ENCODE measurements at regions not wholly inside any gene's neighbourhood (a gene's known extent, or its start where the extent isn't known, plus 50 kb on each side); places are given as distances from the start of the nearest gene placed in this dataset.

DNA sequence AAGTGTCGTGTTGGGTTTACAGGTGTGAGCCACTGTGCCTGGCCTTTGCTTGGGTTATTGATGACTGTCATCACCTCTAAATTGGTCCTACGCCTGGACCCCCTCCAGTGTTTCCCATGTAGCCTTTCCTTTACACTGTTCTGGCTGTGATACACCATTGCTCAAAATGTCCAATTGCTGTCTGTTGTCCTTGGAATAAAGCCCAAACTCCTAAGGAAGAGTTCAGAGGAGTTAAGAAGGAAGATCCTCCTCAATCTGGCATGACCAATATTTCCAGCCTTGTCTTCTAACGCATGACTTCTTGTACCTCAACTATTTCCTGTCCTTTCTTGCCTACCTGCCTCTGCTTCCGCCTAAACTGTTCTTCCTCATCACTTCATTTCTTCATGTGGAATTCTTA lies 113.1 kb downstream of the POLR2M start:
- TF ChIP-seq POLR2A (IDR thresholded peaks at IDR 0.05) = no peak
- TF ChIP-seq, protein P1, sequence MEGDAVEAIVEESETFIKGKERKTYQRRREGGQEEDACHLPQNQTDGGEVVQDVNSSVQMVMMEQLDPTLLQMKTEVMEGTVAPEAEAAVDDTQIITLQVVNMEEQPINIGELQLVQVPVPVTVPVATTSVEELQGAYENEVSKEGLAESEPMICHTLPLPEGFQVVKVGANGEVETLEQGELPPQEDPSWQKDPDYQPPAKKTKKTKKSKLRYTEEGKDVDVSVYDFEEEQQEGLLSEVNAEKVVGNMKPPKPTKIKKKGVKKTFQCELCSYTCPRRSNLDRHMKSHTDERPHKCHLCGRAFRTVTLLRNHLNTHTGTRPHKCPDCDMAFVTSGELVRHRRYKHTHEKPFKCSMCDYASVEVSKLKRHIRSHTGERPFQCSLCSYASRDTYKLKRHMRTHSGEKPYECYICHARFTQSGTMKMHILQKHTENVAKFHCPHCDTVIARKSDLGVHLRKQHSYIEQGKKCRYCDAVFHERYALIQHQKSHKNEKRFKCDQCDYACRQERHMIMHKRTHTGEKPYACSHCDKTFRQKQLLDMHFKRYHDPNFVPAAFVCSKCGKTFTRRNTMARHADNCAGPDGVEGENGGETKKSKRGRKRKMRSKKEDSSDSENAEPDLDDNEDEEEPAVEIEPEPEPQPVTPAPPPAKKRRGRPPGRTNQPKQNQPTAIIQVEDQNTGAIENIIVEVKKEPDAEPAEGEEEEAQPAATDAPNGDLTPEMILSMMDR (IDR thresholded peaks at IDR 0.05) = no peak
